ENCODE measurements at regions not wholly inside any gene's neighbourhood (a gene's known extent, or its start where the extent isn't known, plus 50 kb on each side); places are given as distances from the start of the nearest gene placed in this dataset.
"Not testable (repeated sequence)": the region's sequence is repeated elsewhere in the genome, so short reads cannot be mapped to it uniquely, and the experiment has no call there.

GRCh38 chr3:177658354-177658753 lies 461.1 kb upstream of the TBL1XR1 start:
- DNase-seq (ENCODE audit: low read depth), result no peak

- DNase-seq (ENCODE audit: low read depth), result not testable (repeated sequence)
Measured at GRCh38 chr3:177664380-177665103, 467.3 kb upstream of the TBL1XR1 start.

- no peak for DNase-seq (ENCODE audit: low read depth)
Measured at GRCh38 chr3:177665122-177665808, 468.0 kb upstream of the TBL1XR1 start.

GRCh38 chr3:177672252-177672911 lies 475.1 kb upstream of the TBL1XR1 start:
- DNase-seq (ENCODE audit: low read depth), result no peak

GRCh38 chr3:177673112-177673914 lies 476.0 kb upstream of the TBL1XR1 start:
- no peak for DNase-seq (ENCODE audit: low read depth)

- DNase-seq (ENCODE audit: low read depth), result no peak
Measured at GRCh38 chr3:177674186-177674585, 476.9 kb upstream of the TBL1XR1 start.

- no peak for DNase-seq (ENCODE audit: low read depth)
Measured at GRCh38 chr3:177676148-177676547, 478.9 kb upstream of the TBL1XR1 start.

GRCh38 chr3:177676947-177677587 lies 479.8 kb upstream of the TBL1XR1 start:
- DNase-seq (ENCODE audit: low read depth), result no peak

- peak; percentile 86 for DNase-seq (ENCODE audit: low read depth)
Measured at GRCh38 chr3:177679568-177680471, 482.5 kb upstream of the TBL1XR1 start.

- peak; percentile 51 for DNase-seq (ENCODE audit: low read depth)
Measured at GRCh38 chr3:177680472-177680821, 483.2 kb upstream of the TBL1XR1 start.

GRCh38 chr3:177681156-177681555 lies 483.9 kb upstream of the TBL1XR1 start:
- DNase-seq (ENCODE audit: low read depth), result no peak

GRCh38 chr3:177681852-177682251 lies 484.6 kb upstream of the TBL1XR1 start:
- DNase-seq (ENCODE audit: low read depth), result no peak

GRCh38 chr3:177683586-177683985 lies 486.3 kb upstream of the TBL1XR1 start:
- no peak for DNase-seq (ENCODE audit: low read depth)

- no peak for DNase-seq (ENCODE audit: low read depth)
Measured at GRCh38 chr3:177686671-177687070, 489.4 kb upstream of the TBL1XR1 start.

GRCh38 chr3:177687291-177687690 lies 490.0 kb upstream of the TBL1XR1 start:
- DNase-seq (ENCODE audit: low read depth), result no peak

- no peak for DNase-seq (ENCODE audit: low read depth)
Measured at GRCh38 chr3:177688152-177688551, 490.9 kb upstream of the TBL1XR1 start.

GRCh38 chr3:177689077-177689476 lies 491.8 kb upstream of the TBL1XR1 start:
- DNase-seq (ENCODE audit: low read depth), result no peak

- no peak for DNase-seq (ENCODE audit: low read depth)
Measured at GRCh38 chr3:177689869-177690268, 492.6 kb upstream of the TBL1XR1 start.

- DNase-seq (ENCODE audit: low read depth), result no peak
Measured at GRCh38 chr3:177690306-177690705, 493.0 kb upstream of the TBL1XR1 start.

GRCh38 chr3:177692304-177692975 lies 495.2 kb upstream of the TBL1XR1 start:
- DNase-seq (ENCODE audit: low read depth), result no peak

All from HT1080 (cell line).